ENCODE measurements at regions not wholly inside any gene's neighbourhood (a gene's known extent, or its start where the extent isn't known, plus 50 kb on each side); places are given as distances from the start of the nearest gene placed in this dataset.

GRCh38 chr18:77807650-77808049 is 558.0 kb downstream of the GALR1 start:
- H3K9me3 ChIP-seq, result peaks cover 0 to 7% (median 0%) of the 10 kb centered on the region in 8 donors
- 68 to 84% (median 80%) methylated on average over 2 of the region's 2 CpGs for WGBS, 5 donors
- intact Hi-C loops (cut with DNase I; ENCODE audit: low total_unique reads), result no loop called here

GRCh38 chr18:77811503-77811902 is 561.9 kb downstream of the GALR1 start:
- DNase-seq, result no peak
- Histone ChIP-seq H3K36me3 (no peaks in the 10 kb centered on the region), H3K4me1 (no peaks in the 10 kb centered on the region), H3K4me3 (no peak overlapping the region), H3K9me3 (peaks cover 0 to 15% (median 9%) of the 10 kb centered on the region in 8 donors), H3K27ac (no peak overlapping the region), H3K27me3 (replicated peaks in 1 of 7) (no peaks in the 10 kb centered on the region)
- TF ChIP-seq CTCF (IDR thresholded peaks at IDR 0.05 in 8 of 11, conservative IDR thresholded peaks at IDR 0.05 in 3 of 11), result no peak
- TF ChIP-seq POLR2A (IDR thresholded peaks at IDR 0.05), result no peak
- no peak for TF ChIP-seq POLR2AphosphoS5 (IDR thresholded peaks at IDR 0.05)
- WGBS, 5 donors, result 47 to 57% (median 55%) methylated on average over 5 of the region's 5 CpGs
- intact Hi-C loops (cut with DNase I; ENCODE audit: low total_unique reads), result no loop called here

More at GRCh38 chr18:77807650-77808049, 558.0 kb downstream of the GALR1 start:
- Histone ChIP-seq H3K4me3 (no peak overlapping the region), H3K27ac (no peak overlapping the region), H3K27me3 (replicated peaks in 1 of 7) (no peaks in the 10 kb centered on the region), H3K4me1 (no peaks in the 10 kb centered on the region), H3K36me3 (no peaks in the 10 kb centered on the region)
- no peak for DNase-seq
- no peak for TF ChIP-seq POLR2A (IDR thresholded peaks at IDR 0.05)
- no peak for TF ChIP-seq CTCF (IDR thresholded peaks at IDR 0.05 in 8 of 11, conservative IDR thresholded peaks at IDR 0.05 in 3 of 11)
- TF ChIP-seq POLR2AphosphoS5 (IDR thresholded peaks at IDR 0.05), result no peak

GRCh38 chr18:77815666-77816338 is 566.2 kb downstream of the GALR1 start:
- H3K4me1 ChIP-seq, result no peaks in the 10 kb centered on the region
- intact Hi-C loops (cut with DNase I; ENCODE audit: low total_unique reads), result no loop called here
- H3K27me3 ChIP-seq (replicated peaks in 1 of 7), result no peaks in the 10 kb centered on the region
- H3K27ac ChIP-seq, result no peak overlapping the region
- 47 to 75% (median 66%) methylated on average over 3 of the region's 3 CpGs for whole genome bisulfite sequencing, 5 donors
- no peak overlapping the region for H3K4me3 ChIP-seq
- H3K9me3 ChIP-seq, result peaks cover 0 to 24% (median 9%) of the 10 kb centered on the region in 8 donors
- TF ChIP-seq POLR2A (IDR thresholded peaks at IDR 0.05), result no peak
- H3K36me3 ChIP-seq, result no peaks in the 10 kb centered on the region
- no peak for DNase-seq

GRCh38 chr18:77818328-77818727 is 568.7 kb downstream of the GALR1 start:
- WGBS, 5 donors, result 66 to 91% (median 91%) methylated on average over 1 of the region's 1 CpG
- no peak for DNase-seq
- no peak overlapping the region for H3K27ac ChIP-seq
- intact Hi-C loops (cut with DNase I; ENCODE audit: low total_unique reads), result no loop called here
- peaks cover 0 to 6% (median 0%) of the 10 kb centered on the region in 6 donors for H3K4me1 ChIP-seq
- no peak overlapping the region for H3K4me3 ChIP-seq
- no peaks in the 10 kb centered on the region for H3K36me3 ChIP-seq
- TF ChIP-seq CTCF (IDR thresholded peaks at IDR 0.05 in 8 of 11, conservative IDR thresholded peaks at IDR 0.05 in 3 of 11), result no peak
- TF ChIP-seq POLR2AphosphoS5 (IDR thresholded peaks at IDR 0.05), result no peak
- TF ChIP-seq POLR2A (IDR thresholded peaks at IDR 0.05), result no peak
- H3K9me3 ChIP-seq, result peaks cover 0 to 36% (median 10%) of the 10 kb centered on the region in 8 donors
- no peaks in the 10 kb centered on the region for H3K27me3 ChIP-seq (replicated peaks in 1 of 7)

Measured in spleen (tissue), 11 donors.